Hepatic stellate cell (primary cell): ENCODE measurements at regions not wholly inside any gene's neighbourhood (a gene's known extent, or its start where the extent isn't known, plus 50 kb on each side); places are given as distances from the start of the nearest gene placed in this dataset.
"Not testable (repeated sequence)": the region's sequence is repeated elsewhere in the genome, so short reads cannot be mapped to it uniquely, and the experiment has no call there.

Source experiments
- DNase-seq: peaks from one replicate; pipeline ENCODE4 v3.0.0; 2011; ENCODE audit warnings: low spot score

GRCh38 chr2:150853263-150853662, 365.8 kb upstream of the RND3 start:
- no peak for DNase-seq

GRCh38 chr2:150850641-150851040, 363.2 kb upstream of the RND3 start:
- no peak for DNase-seq

- no peak for DNase-seq
Measured at GRCh38 chr2:150847578-150847977, 360.1 kb upstream of the RND3 start.

- DNase-seq: no peak
Measured at GRCh38 chr2:150846691-150847090, 359.2 kb upstream of the RND3 start.

- no peak for DNase-seq
Measured at GRCh38 chr2:150832686-150833085, 345.2 kb upstream of the RND3 start.

- DNase-seq: no peak
Measured at GRCh38 chr2:150824118-150824517, 336.7 kb upstream of the RND3 start.

- DNase-seq: no peak
Measured at GRCh38 chr2:150817422-150817821, 330.0 kb upstream of the RND3 start.

GRCh38 chr2:150812664-150813367, 325.3 kb upstream of the RND3 start:
- DNase-seq: no peak

- no peak for DNase-seq
Measured at GRCh38 chr2:150812066-150812465, 324.6 kb upstream of the RND3 start.

GRCh38 chr2:150811259-150811855, 323.9 kb upstream of the RND3 start:
- no peak for DNase-seq

- no peak for DNase-seq
Measured at GRCh38 chr2:150809103-150809502, 321.6 kb upstream of the RND3 start.

GRCh38 chr2:150806336-150806735, 318.9 kb upstream of the RND3 start:
- no peak for DNase-seq

GRCh38 chr2:150803689-150804398, 316.4 kb upstream of the RND3 start:
- DNase-seq: no peak

GRCh38 chr2:150802635-150803034, 315.2 kb upstream of the RND3 start:
- no peak for DNase-seq

- not testable (repeated sequence) for DNase-seq
Measured at GRCh38 chr2:150796236-150796635, 308.8 kb upstream of the RND3 start.

- no peak for DNase-seq
Measured at GRCh38 chr2:150792780-150793300, 305.4 kb upstream of the RND3 start.

- no peak for DNase-seq
Measured at GRCh38 chr2:150791567-150791966, 304.1 kb upstream of the RND3 start.

GRCh38 chr2:150789376-150789905, 302.0 kb upstream of the RND3 start:
- no peak for DNase-seq

- DNase-seq: no peak
Measured at GRCh38 chr2:150788426-150789140, 301.1 kb upstream of the RND3 start.

GRCh38 chr2:150787353-150788093, 300.1 kb upstream of the RND3 start:
- no peak for DNase-seq

GRCh38 chr2:150784389-150784788, 296.9 kb upstream of the RND3 start:
- DNase-seq: no peak
